HT-29 (cell line): ENCODE measurements at regions not wholly inside any gene's neighbourhood (a gene's known extent, or its start where the extent isn't known, plus 50 kb on each side); places are given as distances from the start of the nearest gene placed in this dataset.

ENCODE experiments used
- DNase-seq: peaks from one replicate; pipeline ENCODE4 v3.0.0-alpha.2; 2015; ENCODE audit warnings: low spot score

DNA sequence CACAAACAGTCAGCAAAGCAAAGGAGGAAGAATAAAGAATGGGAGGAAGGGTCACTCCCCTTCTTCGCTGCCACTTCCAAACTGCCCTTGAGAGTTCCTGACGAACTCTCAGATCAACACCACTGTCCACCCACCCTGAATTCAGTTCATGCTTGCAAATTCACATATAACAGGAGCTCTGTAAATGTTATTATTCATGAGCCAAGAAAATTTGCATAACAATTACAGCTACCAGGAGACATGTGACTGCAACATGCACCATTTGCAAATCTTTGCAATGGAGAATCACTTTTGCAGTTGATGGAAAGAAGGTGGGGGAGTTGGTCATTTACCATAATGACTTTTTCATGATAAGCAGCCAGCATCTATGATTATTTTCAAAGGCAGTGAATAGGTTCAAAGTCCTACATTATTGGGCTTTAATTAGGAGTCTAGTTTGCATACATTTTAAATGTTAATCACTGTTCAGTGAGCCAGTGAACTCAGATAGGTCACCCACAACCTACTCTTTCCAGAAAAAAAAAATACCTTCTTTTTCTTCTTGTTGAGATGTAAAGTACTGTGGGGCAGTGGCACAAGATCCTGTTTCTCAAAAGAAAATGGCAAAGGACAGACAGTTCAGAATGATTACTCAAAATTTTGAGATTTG is 149.7 kb downstream of the CAAP1 start:
- no peak for DNase-seq

- no peak for DNase-seq
Measured at GRCh38 chr9:26735160-26735559, 157.4 kb downstream of the CAAP1 start.

GRCh38 chr9:26729187-26729586 is 163.4 kb downstream of the CAAP1 start:
- DNase-seq: no peak

GRCh38 chr9:26727471-26727870 is 165.1 kb downstream of the CAAP1 start:
- no peak for DNase-seq

DNA sequence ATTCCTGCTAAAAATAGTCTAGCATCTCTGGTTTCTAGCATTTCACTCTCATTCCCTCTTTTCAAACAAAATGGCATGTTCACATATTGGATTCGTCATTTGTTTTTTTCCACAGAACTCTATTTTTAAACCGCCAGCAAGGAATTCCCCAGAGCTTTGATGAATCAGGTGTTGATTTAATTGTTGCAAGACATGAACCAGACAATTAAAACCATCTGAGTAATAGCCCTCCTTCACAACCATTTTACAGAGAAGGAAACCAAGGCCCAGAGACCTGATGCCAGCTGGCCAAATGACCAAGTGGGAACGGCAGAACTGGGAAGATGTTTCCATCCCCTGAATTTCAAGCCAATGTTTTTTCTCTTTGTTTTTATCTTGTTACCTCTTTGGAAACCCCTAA is 167.0 kb downstream of the CAAP1 start:
- DNase-seq: no peak

GRCh38 chr9:26723486-26723885 is 169.1 kb downstream of the CAAP1 start:
- DNase-seq: peak; percentile 57

GRCh38 chr9:26722755-26723154 is 169.8 kb downstream of the CAAP1 start:
- no peak for DNase-seq

- DNase-seq: no peak
Measured at GRCh38 chr9:26710008-26710407, 182.6 kb downstream of the CAAP1 start.

GRCh38 chr9:26706223-26706622 is 186.4 kb downstream of the CAAP1 start:
- DNase-seq: no peak

DNA sequence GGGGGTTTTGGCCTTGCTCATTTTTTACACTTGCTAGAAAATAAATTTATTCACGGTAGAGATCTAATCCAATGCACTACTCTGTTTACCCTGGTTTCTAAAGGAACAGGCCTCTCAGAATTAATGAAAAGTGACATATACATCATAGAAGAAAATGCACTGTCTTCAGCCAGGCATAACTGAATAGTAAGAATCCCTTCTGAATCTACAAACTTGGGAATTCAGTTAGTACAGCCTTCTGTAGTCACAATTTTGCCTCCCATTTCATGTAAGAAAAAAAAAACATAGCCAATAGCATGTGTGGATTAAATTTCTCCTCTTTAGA is 197.3 kb downstream of the CAAP1 start:
- DNase-seq: no peak

GRCh38 chr9:26694381-26695297 is 198.0 kb downstream of the CAAP1 start:
- no peak for DNase-seq

DNA sequence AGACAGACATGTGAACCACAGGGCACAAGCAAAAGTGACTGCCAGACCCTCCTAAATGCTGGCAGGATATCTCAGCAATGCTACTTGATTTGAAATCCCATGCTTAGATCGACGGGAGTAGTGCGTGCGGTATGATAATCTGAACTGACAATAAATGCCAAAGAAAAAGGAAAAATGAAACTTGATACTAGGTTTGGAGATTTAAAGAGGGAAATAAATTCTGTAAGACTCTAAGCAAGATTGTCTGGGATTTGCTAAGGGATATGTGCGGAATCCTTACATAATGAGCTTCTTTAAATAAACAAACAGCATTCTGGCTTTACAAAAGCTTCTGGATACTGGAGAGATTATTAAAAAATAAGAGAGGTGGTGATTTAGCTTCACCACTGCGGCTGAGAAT is 203.6 kb downstream of the CAAP1 start:
- no peak for DNase-seq

DNA sequence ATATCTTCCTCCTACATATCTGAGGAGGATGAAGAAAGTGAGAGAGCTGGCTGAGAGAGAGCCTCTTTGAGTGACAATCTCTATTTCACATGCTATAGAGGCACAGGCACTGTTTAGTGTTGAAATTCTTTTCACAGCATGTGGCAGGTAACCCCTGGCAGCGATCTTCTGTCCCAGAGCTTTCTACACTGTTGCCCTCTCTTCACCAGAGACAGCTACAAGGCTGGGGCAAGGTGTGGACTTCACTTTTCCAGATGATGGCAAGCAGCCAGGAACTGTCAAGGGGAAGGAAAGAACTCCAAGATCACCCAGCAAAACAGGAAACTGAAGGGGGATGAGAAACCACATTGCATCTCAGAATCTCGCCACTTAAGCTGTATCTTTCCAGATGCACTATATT is 205.2 kb downstream of the CAAP1 start:
- DNase-seq: no peak

DNA sequence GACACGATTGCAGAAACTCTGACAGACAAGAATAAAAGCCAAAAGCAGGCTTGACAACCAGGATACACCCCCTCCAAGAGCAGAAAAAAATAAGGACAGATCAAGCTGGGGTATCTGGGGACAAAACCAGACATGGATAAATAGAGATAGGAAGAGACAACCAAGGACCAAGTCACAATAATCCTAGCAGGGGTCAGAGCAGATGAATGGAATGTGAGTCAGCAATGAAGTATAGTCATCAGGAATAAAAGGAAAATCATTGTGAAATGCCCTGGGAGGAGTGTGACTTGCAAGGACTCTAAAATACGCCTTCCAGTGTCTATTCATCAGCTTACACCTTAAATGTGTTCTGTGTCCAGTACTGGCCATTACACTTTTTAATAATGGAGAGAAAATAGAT is 206.8 kb downstream of the CAAP1 start:
- no peak for DNase-seq

GRCh38 chr9:26684029-26684428 is 208.6 kb downstream of the CAAP1 start:
- no peak for DNase-seq

GRCh38 chr9:26682796-26683496 is 209.7 kb downstream of the CAAP1 start:
- no peak for DNase-seq

- no peak for DNase-seq
Measured at GRCh38 chr9:26682041-26682440, 210.6 kb downstream of the CAAP1 start.

- DNase-seq: no peak
Measured at GRCh38 chr9:26677965-26678706, 214.5 kb downstream of the CAAP1 start.

GRCh38 chr9:26675035-26675434 is 217.6 kb downstream of the CAAP1 start:
- DNase-seq: no peak

GRCh38 chr9:26673261-26673660 is 219.3 kb downstream of the CAAP1 start:
- no peak for DNase-seq

- no peak for DNase-seq
Measured at GRCh38 chr9:26669701-26670670, 222.6 kb downstream of the CAAP1 start.
